ENCODE measurements at regions not wholly inside any gene's neighbourhood (a gene's known extent, or its start where the extent isn't known, plus 50 kb on each side); places are given as distances from the start of the nearest gene placed in this dataset.
"Not testable (repeated sequence)": the region's sequence is repeated elsewhere in the genome, so short reads cannot be mapped to it uniquely, and the experiment has no call there.

GRCh38 chr9:42782201-42782600 lies 598.7 kb downstream of the SPATA31A6 start:
- TF ChIP-seq, protein P1, sequence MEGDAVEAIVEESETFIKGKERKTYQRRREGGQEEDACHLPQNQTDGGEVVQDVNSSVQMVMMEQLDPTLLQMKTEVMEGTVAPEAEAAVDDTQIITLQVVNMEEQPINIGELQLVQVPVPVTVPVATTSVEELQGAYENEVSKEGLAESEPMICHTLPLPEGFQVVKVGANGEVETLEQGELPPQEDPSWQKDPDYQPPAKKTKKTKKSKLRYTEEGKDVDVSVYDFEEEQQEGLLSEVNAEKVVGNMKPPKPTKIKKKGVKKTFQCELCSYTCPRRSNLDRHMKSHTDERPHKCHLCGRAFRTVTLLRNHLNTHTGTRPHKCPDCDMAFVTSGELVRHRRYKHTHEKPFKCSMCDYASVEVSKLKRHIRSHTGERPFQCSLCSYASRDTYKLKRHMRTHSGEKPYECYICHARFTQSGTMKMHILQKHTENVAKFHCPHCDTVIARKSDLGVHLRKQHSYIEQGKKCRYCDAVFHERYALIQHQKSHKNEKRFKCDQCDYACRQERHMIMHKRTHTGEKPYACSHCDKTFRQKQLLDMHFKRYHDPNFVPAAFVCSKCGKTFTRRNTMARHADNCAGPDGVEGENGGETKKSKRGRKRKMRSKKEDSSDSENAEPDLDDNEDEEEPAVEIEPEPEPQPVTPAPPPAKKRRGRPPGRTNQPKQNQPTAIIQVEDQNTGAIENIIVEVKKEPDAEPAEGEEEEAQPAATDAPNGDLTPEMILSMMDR (IDR thresholded peaks at IDR 0.05): not testable (repeated sequence)
- TF ChIP-seq POLR2A (IDR thresholded peaks at IDR 0.05): not testable (repeated sequence)
